GM10266 (cell line): ENCODE measurements at regions not wholly inside any gene's neighbourhood (a gene's known extent, or its start where the extent isn't known, plus 50 kb on each side); places are given as distances from the start of the nearest gene placed in this dataset.
"Not testable (repeated sequence)": the region's sequence is repeated elsewhere in the genome, so short reads cannot be mapped to it uniquely, and the experiment has no call there.

ENCODE experiments used
- DNase-seq: peaks from one replicate; pipeline ENCODE4 v3.0.0; 2012; ENCODE audit errors: extremely low spot score
- TF ChIP-seq, protein P1 (sequence below): IDR thresholded peaks from 2 replicates; pipeline ENCODE4 v1.5.1; 2012; ENCODE audit warnings: mild to moderate bottlenecking, low read depth; ENCODE audit not compliant: control insufficient read depth, insufficient read depth; ENCODE audit errors: missing control alignments

DNA sequence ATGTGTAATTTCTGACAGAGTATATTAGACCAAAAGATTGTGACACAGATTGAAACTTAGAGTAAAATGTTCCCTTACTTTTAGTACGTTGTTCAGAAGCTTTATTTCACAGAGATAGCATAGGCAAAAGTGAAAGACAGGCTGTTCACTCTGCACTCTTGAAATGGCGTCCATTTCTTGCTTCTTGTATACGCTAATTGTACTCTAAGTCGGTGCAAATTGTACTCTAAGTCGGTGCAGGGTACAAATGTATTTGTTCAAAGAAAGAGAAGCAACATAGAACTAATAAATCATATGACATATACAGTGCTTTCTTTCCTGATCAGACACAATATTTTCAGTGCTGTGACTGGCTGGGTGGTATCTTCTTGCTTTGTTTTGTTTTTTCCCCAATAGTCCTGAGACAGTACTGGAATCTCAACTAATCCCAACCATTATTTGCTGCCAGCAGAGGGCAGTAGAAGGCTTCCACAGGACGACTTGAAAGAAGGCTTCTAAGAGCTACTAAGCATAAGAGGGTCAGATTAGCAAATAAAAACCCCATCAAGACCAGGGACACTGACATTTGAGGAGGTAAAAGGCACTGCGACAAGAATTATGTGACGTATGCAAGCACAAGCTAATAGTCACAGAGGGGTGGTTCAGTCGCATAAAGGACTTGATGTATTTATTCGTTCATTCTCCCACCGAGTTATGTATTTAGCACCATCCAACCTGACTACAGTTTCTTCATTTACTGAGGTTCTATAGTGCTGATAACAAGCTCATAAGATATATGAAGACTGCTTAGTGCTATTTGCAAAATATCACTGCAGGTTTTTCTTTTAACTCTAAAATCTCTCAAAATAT lies 831.8 kb downstream of the TAF11L14 start:
- peak; percentile 37 for DNase-seq
- TF ChIP-seq, protein P1, sequence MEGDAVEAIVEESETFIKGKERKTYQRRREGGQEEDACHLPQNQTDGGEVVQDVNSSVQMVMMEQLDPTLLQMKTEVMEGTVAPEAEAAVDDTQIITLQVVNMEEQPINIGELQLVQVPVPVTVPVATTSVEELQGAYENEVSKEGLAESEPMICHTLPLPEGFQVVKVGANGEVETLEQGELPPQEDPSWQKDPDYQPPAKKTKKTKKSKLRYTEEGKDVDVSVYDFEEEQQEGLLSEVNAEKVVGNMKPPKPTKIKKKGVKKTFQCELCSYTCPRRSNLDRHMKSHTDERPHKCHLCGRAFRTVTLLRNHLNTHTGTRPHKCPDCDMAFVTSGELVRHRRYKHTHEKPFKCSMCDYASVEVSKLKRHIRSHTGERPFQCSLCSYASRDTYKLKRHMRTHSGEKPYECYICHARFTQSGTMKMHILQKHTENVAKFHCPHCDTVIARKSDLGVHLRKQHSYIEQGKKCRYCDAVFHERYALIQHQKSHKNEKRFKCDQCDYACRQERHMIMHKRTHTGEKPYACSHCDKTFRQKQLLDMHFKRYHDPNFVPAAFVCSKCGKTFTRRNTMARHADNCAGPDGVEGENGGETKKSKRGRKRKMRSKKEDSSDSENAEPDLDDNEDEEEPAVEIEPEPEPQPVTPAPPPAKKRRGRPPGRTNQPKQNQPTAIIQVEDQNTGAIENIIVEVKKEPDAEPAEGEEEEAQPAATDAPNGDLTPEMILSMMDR = peak; percentile 75

DNA sequence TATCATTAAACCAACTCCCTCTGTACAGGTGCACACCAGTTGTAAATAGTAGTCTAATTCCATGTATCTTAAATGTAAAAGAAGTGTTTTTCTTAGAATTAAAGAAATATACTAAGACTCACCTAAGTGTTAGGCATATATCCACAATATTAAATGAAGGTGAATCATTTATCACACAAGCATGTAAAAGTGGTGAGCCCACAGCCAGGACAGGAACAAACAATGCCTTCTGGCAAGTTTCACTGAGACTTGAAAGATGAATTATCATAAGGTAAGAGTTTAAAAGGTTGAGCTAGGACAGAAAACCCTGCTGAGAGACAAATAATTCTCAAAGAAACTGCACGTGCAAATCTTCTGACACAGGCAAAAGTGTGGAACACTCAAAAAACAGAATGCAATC lies 832.5 kb downstream of the TAF11L14 start:
- no peak for DNase-seq
- TF ChIP-seq, protein P1 = no peak

DNA sequence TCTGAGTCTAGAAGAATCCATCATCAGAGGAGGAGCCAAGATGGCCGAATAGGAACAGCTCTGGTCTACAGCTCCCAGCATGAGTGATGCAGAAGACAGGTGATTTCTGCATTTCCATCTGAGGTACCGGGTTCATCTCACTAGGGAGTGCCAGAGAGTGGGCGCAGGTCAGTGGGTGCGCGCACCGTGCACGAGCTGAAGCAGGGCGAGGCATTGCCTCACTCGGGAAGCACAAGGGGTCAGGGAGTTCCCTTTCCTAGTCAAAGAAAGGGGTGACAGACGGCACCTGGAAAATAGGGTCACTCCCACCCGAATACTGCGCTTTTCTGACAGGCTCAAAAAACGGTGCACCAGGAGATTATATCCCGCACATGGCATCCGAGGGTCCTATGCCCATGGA lies 837.5 kb downstream of the TAF11L14 start:
- DNase-seq = not testable (repeated sequence)

DNA sequence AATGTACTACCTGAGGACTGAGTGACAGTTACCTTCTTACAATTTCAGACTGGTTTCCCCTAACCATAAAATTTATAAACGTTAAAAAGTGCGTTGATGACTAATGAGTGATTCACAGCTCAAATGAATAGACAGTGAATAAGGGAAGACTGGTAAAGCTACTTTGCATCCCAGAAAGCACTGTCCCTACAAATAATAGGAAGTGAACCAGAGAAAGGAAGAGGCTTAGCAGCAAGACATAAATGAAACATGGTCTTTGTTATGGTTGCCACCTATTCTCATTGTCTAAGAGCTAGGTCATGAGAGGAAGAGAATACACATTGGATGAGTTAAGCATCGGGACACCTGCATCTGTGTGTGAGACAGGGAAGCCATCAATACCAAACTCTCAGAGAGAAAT lies 849.2 kb downstream of the TAF11L14 start:
- DNase-seq = no peak
- TF ChIP-seq, protein P1 = no peak

DNA sequence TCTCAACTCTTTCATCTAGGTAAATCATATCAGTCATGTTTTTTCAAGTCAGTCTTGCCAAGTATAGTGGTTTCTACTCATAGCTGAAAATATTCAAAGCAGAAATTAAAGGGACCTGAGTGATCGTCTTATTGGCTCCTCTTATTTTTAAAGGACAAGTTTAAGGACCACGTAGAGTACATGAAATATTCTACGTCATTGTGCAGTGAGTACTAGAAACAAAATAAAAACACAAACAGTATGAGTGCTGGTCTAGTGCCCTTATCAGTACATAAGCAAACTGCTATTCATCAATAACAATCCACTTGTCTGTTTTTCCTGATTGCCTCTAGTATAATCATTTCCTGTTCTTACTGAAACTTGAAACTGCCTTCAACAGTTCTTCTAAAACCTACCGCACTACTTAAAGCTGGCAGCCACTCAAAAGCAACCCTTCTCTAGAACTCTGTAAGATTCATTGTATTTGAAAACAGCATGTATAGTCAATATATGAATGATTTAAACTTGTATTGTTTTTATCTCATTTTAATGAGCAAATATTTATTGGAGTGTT lies 853.7 kb downstream of the TAF11L14 start:
- DNase-seq = no peak

DNA sequence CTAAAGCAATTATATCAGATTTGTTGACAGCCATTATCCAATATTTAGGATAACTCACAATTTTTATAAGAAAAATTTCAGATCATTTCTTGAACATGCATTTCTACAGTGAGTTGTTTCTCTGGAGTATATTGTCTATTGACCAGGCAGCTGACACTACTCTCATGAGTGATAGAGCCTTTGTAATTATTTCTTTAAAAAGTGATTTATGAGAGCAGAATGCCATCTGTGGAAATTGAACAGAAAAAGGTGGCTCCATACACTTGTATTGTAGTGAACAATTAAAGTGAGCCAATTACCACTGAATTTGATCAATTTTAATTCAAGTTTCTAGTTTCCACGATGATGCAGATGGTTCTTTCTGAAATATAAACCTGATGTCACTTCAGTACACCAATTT lies 855.4 kb downstream of the TAF11L14 start:
- no peak for DNase-seq
- TF ChIP-seq, protein P1 = no peak

More for the DNA sequence above, 853.7 kb downstream of the TAF11L14 start:
- TF ChIP-seq, protein P1 = no peak

DNA sequence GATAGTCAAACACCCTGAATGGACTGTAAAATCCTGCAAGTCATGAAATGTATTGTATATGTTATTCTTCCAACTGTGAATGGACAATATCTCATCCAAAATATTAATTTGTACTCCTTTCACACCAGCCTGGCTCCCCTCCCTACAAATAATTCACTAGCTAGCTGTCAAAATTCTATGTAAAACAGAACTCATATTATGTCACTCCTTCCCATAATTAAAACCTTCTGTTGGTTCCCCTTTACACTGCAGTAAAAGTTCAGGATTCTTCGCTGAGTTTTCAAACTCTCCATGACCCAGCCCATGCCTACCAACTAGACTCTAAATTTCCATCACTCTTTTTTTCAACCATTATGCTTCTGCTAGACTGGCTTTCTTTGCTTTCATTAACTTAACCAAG lies 857.1 kb downstream of the TAF11L14 start:
- TF ChIP-seq, protein P1 = no peak
- no peak for DNase-seq

DNA sequence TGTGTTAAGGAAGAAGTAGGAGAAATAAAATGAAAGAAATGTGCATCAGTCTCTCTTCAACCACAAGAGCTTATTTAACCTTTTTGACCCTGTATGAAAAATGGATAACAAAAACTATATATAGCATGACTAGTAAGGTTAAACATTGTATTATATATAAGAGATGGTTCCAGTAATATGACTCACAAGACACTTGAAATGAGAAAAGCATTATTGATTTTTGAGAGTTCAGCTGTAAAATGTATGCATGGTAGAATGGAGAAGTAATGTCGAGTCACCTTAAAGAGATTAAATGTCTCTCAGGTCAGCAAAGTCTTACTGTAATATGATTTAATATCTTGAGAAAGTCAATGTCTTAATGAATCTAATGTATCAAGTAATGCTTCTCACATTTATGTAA lies 860.9 kb downstream of the TAF11L14 start:
- no peak for DNase-seq
- TF ChIP-seq, protein P1 = no peak
